Suprapubic skin (tissue), 4 donors: ENCODE measurements at regions not wholly inside any gene's neighbourhood (a gene's known extent, or its start where the extent isn't known, plus 50 kb on each side); places are given as distances from the start of the nearest gene placed in this dataset.
A peak's percentile ranks its signal among the peaks of the same experiment; 100 is the strongest.

Experiments
- DNase-seq, 2 donors: peaks; one replicate each; pipeline ENCODE4 v3.0.0-alpha.2; 2019; ENCODE audit warnings: low spot score in 2 of 2
- H3K27ac ChIP-seq: fragments of 200-600 bp; sonication (generic); one replicate; pipeline ENCODE4 v1.5.1; 2019
- H3K27me3 ChIP-seq: fragments of 200-600 bp; sonication (generic); one replicate; pipeline ENCODE4 v1.5.1; 2019
- H3K36me3 ChIP-seq: fragments of 200-600 bp; sonication (generic); one replicate; pipeline ENCODE4 v1.5.1; 2019
- H3K4me1 ChIP-seq: fragments of 200-600 bp; sonication (generic); one replicate; pipeline ENCODE4 v1.5.1; 2019
- H3K4me3 ChIP-seq: fragments of 200-600 bp; sonication (generic); one replicate; pipeline ENCODE4 v1.5.1; 2019; ENCODE audit warnings: mild to moderate bottlenecking
- H3K9me3 ChIP-seq: fragments of 200-600 bp; sonication (generic); one replicate; pipeline ENCODE4 v1.5.1; 2019
- CTCF ChIP-seq, 2 donors: fragments of 200-600 bp in 1 of 2; fragments of 450-650 bp in 1 of 2; sonication (generic) in 1 of 2; IDR thresholded peaks; one replicate each; pipeline ENCODE4 v1.5.1; 2016 to 2019; ENCODE audit warnings: antibody characterized with exemption in 2 of 2, mild to moderate bottlenecking in 1 of 2, moderate library complexity in 1 of 2
- EP300 ChIP-seq: sonication (generic); formaldehyde crosslinking; IDR thresholded peaks from one replicate; pipeline ENCODE4 v1.6.1; 2017; ENCODE audit warnings: antibody characterized with exemption
- POLR2A ChIP-seq, 2 donors: fragments of 450-650 bp; IDR thresholded peaks; one replicate each; pipeline ENCODE4 v1.6.1; 2017; ENCODE audit warnings: antibody characterized with exemption in 2 of 2, mild to moderate bottlenecking in 2 of 2, moderate library complexity in 2 of 2
- POLR2AphosphoS5 ChIP-seq, 3 donors: sonication (generic); formaldehyde crosslinking; IDR thresholded peaks; one replicate each; pipeline ENCODE4 v1.6.1; 2017; ENCODE audit warnings: antibody characterized with exemption in 3 of 3
- WGBS: methylation state at CpG from one replicate; pipeline ENCODE4 v1.1.5; 2018; 5-methylcytosine and 5-hydroxymethylcytosine counted together

GRCh38 chrX:65602221-65602560 lies 65.3 kb upstream of the MSN start:
- Histone ChIP-seq H3K4me3 (no peak overlapping the region), H3K9me3 (no peaks in the 10 kb centered on the region), H3K36me3 (no peaks in the 10 kb centered on the region), H3K27me3 (no peaks in the 10 kb centered on the region), H3K27ac (peak overlapping the region; percentile 79), H3K4me1 (peaks cover 21% of the 10 kb centered on the region)
- no peak for DNase-seq
- TF ChIP-seq CTCF (IDR thresholded peaks at IDR 0.05): no peak
- no peak for TF ChIP-seq POLR2A (IDR thresholded peaks at IDR 0.05)
- no peak for TF ChIP-seq POLR2AphosphoS5 (IDR thresholded peaks at IDR 0.05)
- TF ChIP-seq EP300: no peak
- 80% methylated on average over 2 of the region's 2 CpGs for WGBS

- Histone ChIP-seq H3K27me3 (no peaks in the 10 kb centered on the region), H3K4me1 (peaks cover 22% of the 10 kb centered on the region), H3K4me3 (no peak overlapping the region), H3K36me3 (no peaks in the 10 kb centered on the region), H3K9me3 (no peaks in the 10 kb centered on the region), H3K27ac (peak overlapping the region; percentile 79)
- TF ChIP-seq POLR2AphosphoS5 (IDR thresholded peaks at IDR 0.05) (peak in 2 of 3 donors; percentile 13 to 33), POLR2A (IDR thresholded peaks at IDR 0.05) (no peak)
- DNase-seq: peak; percentile 76 to 83
- WGBS: 60% methylated on average over 3 of the region's 3 CpGs
Observed at GRCh38 chrX:65601530-65602220, 65.8 kb upstream of the MSN start.

GRCh38 chrX:65601126-65601525 lies 66.3 kb upstream of the MSN start:
- Histone ChIP-seq H3K27ac (peak overlapping the region; percentile 79), H3K27me3 (no peaks in the 10 kb centered on the region), H3K36me3 (no peaks in the 10 kb centered on the region), H3K9me3 (no peaks in the 10 kb centered on the region), H3K4me3 (no peak overlapping the region), H3K4me1 (peaks cover 27% of the 10 kb centered on the region)
- WGBS: 59% methylated on average over 3 of the region's 3 CpGs
- no peak for TF ChIP-seq POLR2A (IDR thresholded peaks at IDR 0.05)
- TF ChIP-seq POLR2AphosphoS5 (IDR thresholded peaks at IDR 0.05): no peak
- no peak for TF ChIP-seq EP300
- no peak for TF ChIP-seq CTCF (IDR thresholded peaks at IDR 0.05)
- no peak for DNase-seq

DNA sequence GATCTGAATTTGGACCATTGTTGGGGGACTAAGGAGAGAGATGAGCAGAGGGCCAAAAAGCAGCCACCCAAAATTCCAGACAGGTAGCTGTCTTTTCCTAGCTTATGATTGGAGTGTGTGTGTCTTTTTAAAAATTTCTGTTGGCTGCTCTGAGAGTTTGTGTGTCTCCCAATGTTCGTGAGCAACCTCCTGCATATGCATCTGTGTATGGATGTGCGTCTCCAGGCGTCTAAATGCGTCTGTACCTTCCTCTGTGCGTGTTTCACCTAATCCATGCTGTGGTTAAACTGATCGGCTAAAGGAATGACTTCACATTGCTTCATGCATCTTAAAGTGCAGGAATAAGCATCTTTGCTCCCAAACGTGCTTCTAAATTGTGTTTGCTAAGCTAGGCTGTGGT lies 65.5 kb upstream of the LAS1L start:
- Histone ChIP-seq H3K9me3 (no peaks in the 10 kb centered on the region), H3K27me3 (no peaks in the 10 kb centered on the region), H3K4me1 (peaks cover 34% of the 10 kb centered on the region), H3K4me3 (no peak overlapping the region), H3K27ac (no peak overlapping the region), H3K36me3 (no peaks in the 10 kb centered on the region)
- TF ChIP-seq POLR2AphosphoS5 (IDR thresholded peaks at IDR 0.05) (no peak), POLR2A (IDR thresholded peaks at IDR 0.05) (no peak), EP300 (no peak), CTCF (IDR thresholded peaks at IDR 0.05) (no peak)
- 79% methylated on average over 7 of the region's 7 CpGs for WGBS
- no peak for DNase-seq

DNA sequence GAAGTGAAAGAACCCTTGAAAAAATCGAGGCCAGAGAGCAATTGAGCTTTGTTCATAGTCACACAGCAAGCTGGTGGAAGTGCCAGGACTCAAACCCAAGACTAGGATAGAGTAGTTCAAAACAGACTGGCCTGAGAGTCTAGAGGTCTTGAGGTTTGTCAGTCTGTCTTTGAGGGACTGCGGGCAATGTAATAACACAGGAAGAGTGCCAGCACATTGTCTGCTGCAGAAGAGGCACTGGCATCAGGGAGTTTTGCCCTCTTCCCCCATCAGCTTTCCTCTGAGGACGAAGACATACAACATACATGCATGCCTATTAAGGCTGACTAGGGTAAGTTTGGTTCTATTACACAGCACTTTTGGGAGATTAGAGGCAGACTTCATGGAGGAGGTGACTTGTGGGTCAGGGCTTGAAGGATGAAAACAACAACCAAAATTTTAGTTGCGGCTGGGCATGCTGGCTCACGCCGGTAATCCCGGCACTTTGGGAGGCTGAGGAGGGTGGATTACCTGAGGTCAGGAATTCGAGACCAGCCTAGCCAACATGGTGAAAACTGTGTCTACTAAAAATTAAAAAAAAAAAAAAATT lies 64.1 kb upstream of the LAS1L start:
- Histone ChIP-seq H3K27me3 (no peaks in the 10 kb centered on the region), H3K27ac (no peak overlapping the region), H3K36me3 (no peaks in the 10 kb centered on the region), H3K4me3 (no peak overlapping the region), H3K4me1 (peaks cover 37% of the 10 kb centered on the region), H3K9me3 (no peaks in the 10 kb centered on the region)
- no peak for DNase-seq
- TF ChIP-seq POLR2A (IDR thresholded peaks at IDR 0.05) (no peak), CTCF (IDR thresholded peaks at IDR 0.05) (no peak), EP300 (no peak), POLR2AphosphoS5 (IDR thresholded peaks at IDR 0.05) (no peak)
- 86% methylated on average over 8 of the region's 8 CpGs for WGBS
